Gastroesophageal sphincter (tissue), 4 donors: ENCODE measurements at regions not wholly inside any gene's neighbourhood (a gene's known extent, or its start where the extent isn't known, plus 50 kb on each side); places are given as distances from the start of the nearest gene placed in this dataset.

ENCODE experiments used
- ATAC-seq: fragments of 150-250 bp; one replicate; pipeline ENCODE4 v1.9.1; 2016; ENCODE audit warnings: mild to moderate bottlenecking, moderate library complexity
- H3K27ac ChIP-seq, 4 donors: fragments of 200-600 bp; sonication (generic) in 3 of 4; 1 replicate in 3 of 4; 2 replicates in 1 of 4; pipeline ENCODE4 v1.5.1; 2016 to 2019
- H3K27me3 ChIP-seq: fragments of 200-600 bp; sonication (generic); one replicate; pipeline ENCODE4 v1.5.1; 2019
- H3K36me3 ChIP-seq, 2 donors: fragments of 200-600 bp; sonication (generic); one replicate each; pipeline ENCODE4 v1.5.1; 2019; ENCODE audit warnings: control low read depth in 1 of 2
- H3K4me1 ChIP-seq, 3 donors: fragments of 200-600 bp; sonication (generic); 1 replicate in 2 of 3; 2 replicates in 1 of 3; pipeline ENCODE4 v1.5.1; 2016 to 2019; ENCODE audit warnings: control low read depth in 2 of 3
- H3K4me3 ChIP-seq, 2 donors: fragments of 200-600 bp; sonication (generic); one replicate each; pipeline ENCODE4 v1.5.1; 2019; ENCODE audit warnings: mild to moderate bottlenecking in 1 of 2, moderate library complexity in 1 of 2
- H3K9me3 ChIP-seq, 3 donors: fragments of 200-600 bp; sonication (generic); one replicate each; pipeline ENCODE4 v1.5.1; 2017 to 2019; ENCODE audit warnings: control low read depth in 2 of 3
- CTCF ChIP-seq, 4 experiments: fragments of 200-600 bp in 2 of 4; fragments of 450-650 bp in 2 of 4; sonication (generic) in 1 of 4; IDR thresholded peaks; one replicate each; pipeline ENCODE4 v1.5.1; 2017 to 2019; ENCODE audit warnings: antibody characterized with exemption in 4 of 4, mild to moderate bottlenecking in 2 of 4, moderate library complexity in 2 of 4
- EP300 ChIP-seq: sonication (generic); formaldehyde crosslinking; IDR thresholded peaks from one replicate; pipeline ENCODE4 v1.6.1; 2017; ENCODE audit warnings: antibody characterized with exemption, mild to moderate bottlenecking
- POLR2A ChIP-seq, 2 donors: fragments of 450-650 bp; IDR thresholded peaks; one replicate each; pipeline ENCODE4 v1.6.1; 2017; ENCODE audit warnings: antibody characterized with exemption in 2 of 2, mild to moderate bottlenecking in 2 of 2, moderate library complexity in 1 of 2
- POLR2AphosphoS5 ChIP-seq: sonication (generic); formaldehyde crosslinking; IDR thresholded peaks from one replicate; pipeline ENCODE4 v1.6.1; 2017; ENCODE audit warnings: antibody characterized with exemption
- WGBS, 2 donors: methylation state at CpG; one replicate each; pipeline ENCODE4 v1.1.5; 2018; ENCODE audit warnings: low coverage in 1 of 2; 5-methylcytosine and 5-hydroxymethylcytosine counted together

GRCh38 chr6:50927800-50928199 is 109.1 kb downstream of the TFAP2B start:
- Histone ChIP-seq H3K4me1 (no peaks in the 10 kb centered on the region), H3K27ac (no peak overlapping the region), H3K4me3 (no peak overlapping the region), H3K9me3 (no peaks in the 10 kb centered on the region), H3K27me3 (no peaks in the 10 kb centered on the region), H3K36me3 (no peaks in the 10 kb centered on the region)
- no peak for TF ChIP-seq POLR2A (IDR thresholded peaks at IDR 0.05)
- TF ChIP-seq POLR2AphosphoS5, result no peak
- no peak for TF ChIP-seq CTCF (IDR thresholded peaks at IDR 0.05)
- no peak for TF ChIP-seq EP300
- ATAC-seq, result no peak
- WGBS, 2 donors, result 71 to 100% methylated on average over 1 to 2 of the region's 3 CpGs

- Histone ChIP-seq H3K9me3 (no peaks in the 10 kb centered on the region), H3K27ac (no peak overlapping the region), H3K4me1 (no peaks in the 10 kb centered on the region), H3K4me3 (no peak overlapping the region), H3K27me3 (no peaks in the 10 kb centered on the region), H3K36me3 (no peaks in the 10 kb centered on the region)
- ATAC-seq, result no peak
- 62 to 74% methylated on average over 2 to 3 of the region's 3 CpGs for WGBS, 2 donors
- no peak for TF ChIP-seq CTCF (IDR thresholded peaks at IDR 0.05)
- no peak for TF ChIP-seq POLR2AphosphoS5
- TF ChIP-seq POLR2A (IDR thresholded peaks at IDR 0.05), result no peak
- TF ChIP-seq EP300, result no peak
Observed at GRCh38 chr6:50929323-50929722, 110.7 kb downstream of the TFAP2B start.

- H3K4me1 ChIP-seq, result no peaks in the 10 kb centered on the region
- no peaks in the 10 kb centered on the region for H3K36me3 ChIP-seq
- no peaks in the 10 kb centered on the region for H3K9me3 ChIP-seq
- peak overlapping the region in 1 of 4 donors; percentile 3 for H3K27ac ChIP-seq
- TF ChIP-seq EP300 (no peak), POLR2A (IDR thresholded peaks at IDR 0.05) (no peak), POLR2AphosphoS5 (no peak), CTCF (IDR thresholded peaks at IDR 0.05) (no peak)
- no peaks in the 10 kb centered on the region for H3K27me3 ChIP-seq
- no peak overlapping the region for H3K4me3 ChIP-seq
- ATAC-seq, result no peak
Observed at GRCh38 chr6:50935442-50935841, 116.8 kb downstream of the TFAP2B start.

- no peak overlapping the region for H3K27ac ChIP-seq
- no peaks in the 10 kb centered on the region for H3K36me3 ChIP-seq
- H3K4me3 ChIP-seq, result no peak overlapping the region
- TF ChIP-seq CTCF (IDR thresholded peaks at IDR 0.05) (no peak), POLR2AphosphoS5 (no peak), EP300 (no peak), POLR2A (IDR thresholded peaks at IDR 0.05) (no peak)
- no peaks in the 10 kb centered on the region for H3K9me3 ChIP-seq
- H3K4me1 ChIP-seq, result no peaks in the 10 kb centered on the region
- H3K27me3 ChIP-seq, result no peaks in the 10 kb centered on the region
- ATAC-seq, result peak; percentile 61
- 8 to 25% methylated on average over 1 of the region's 1 CpG for WGBS, 2 donors
Observed at GRCh38 chr6:50936277-50936681, 117.6 kb downstream of the TFAP2B start.

GRCh38 chr6:50939931-50940330 is 121.3 kb downstream of the TFAP2B start:
- Histone ChIP-seq H3K36me3 (no peaks in the 10 kb centered on the region), H3K27ac (no peak overlapping the region), H3K4me1 (no peaks in the 10 kb centered on the region), H3K4me3 (no peak overlapping the region), H3K27me3 (no peaks in the 10 kb centered on the region), H3K9me3 (no peaks in the 10 kb centered on the region)
- TF ChIP-seq POLR2A (IDR thresholded peaks at IDR 0.05), result no peak
- no peak for TF ChIP-seq EP300
- TF ChIP-seq CTCF (IDR thresholded peaks at IDR 0.05), result no peak
- no peak for TF ChIP-seq POLR2AphosphoS5
- ATAC-seq, result no peak
- 80 to 89% methylated on average over 1 of the region's 1 CpG for WGBS, 2 donors
